Testis (tissue), 2 donors: ENCODE measurements at regions not wholly inside any gene's neighbourhood (a gene's known extent, or its start where the extent isn't known, plus 50 kb on each side); places are given as distances from the start of the nearest gene placed in this dataset.

ENCODE experiments used
- DNase-seq: peaks from one replicate; pipeline ENCODE4 v3.0.0-alpha.2; 2019
- H3K27ac ChIP-seq, 2 donors: fragments of 200-600 bp; sonication (generic); one replicate each; pipeline ENCODE4 v1.5.1; 2019
- H3K27me3 ChIP-seq: fragments of 200-600 bp; sonication (generic); one replicate; pipeline ENCODE4 v1.5.1; 2019
- H3K36me3 ChIP-seq: fragments of 200-600 bp; sonication (generic); one replicate; pipeline ENCODE4 v1.5.1; 2017; ENCODE audit warnings: low read depth; ENCODE audit errors: missing control alignments
- H3K4me1 ChIP-seq: fragments of 200-600 bp; sonication (generic); one replicate; pipeline ENCODE4 v1.5.1; 2019
- H3K4me3 ChIP-seq, 2 donors: fragments of 200-600 bp; sonication (generic); one replicate each; pipeline ENCODE4 v1.5.1; 2017 to 2019
- H3K9me3 ChIP-seq: fragments of 200-600 bp; sonication (generic); one replicate; pipeline ENCODE4 v1.5.1; 2017
- POLR2A ChIP-seq: fragments of 450-650 bp; IDR thresholded peaks from one replicate; pipeline ENCODE4 v1.6.1; 2017; ENCODE audit warnings: antibody characterized with exemption, mild to moderate bottlenecking, moderate library complexity
- WGBS, 2 donors: methylation state at CpG; one replicate each; pipeline ENCODE4 v1.1.5; 2018; 5-methylcytosine and 5-hydroxymethylcytosine counted together
- intact Hi-C: fragments of 100-400 bp; cut with DNase I; formaldehyde crosslinking; loops from one replicate; pipeline ENCODE4 v1.15.1; 2023; ENCODE audit warnings: low total_unique reads
- TF ChIP-seq, protein P1 (sequence below), 3 experiments: fragments of 450-650 bp in 2 of 3; fragments of 200-600 bp in 1 of 3; sonication (generic) in 1 of 3; IDR thresholded peaks; one replicate each; pipeline ENCODE4 v1.5.1; 2016 to 2019; ENCODE audit warnings: antibody characterized with exemption in 3 of 3, mild to moderate bottlenecking in 2 of 3, moderate library complexity in 1 of 3

- 70 to 78% methylated on average over 4 of the region's 4 CpGs for WGBS, 2 donors
- Histone ChIP-seq H3K4me1 (no peaks in the 10 kb centered on the region), H3K27ac (no peak overlapping the region), H3K4me3 (no peak overlapping the region), H3K9me3 (no peaks in the 10 kb centered on the region), H3K27me3 (no peaks in the 10 kb centered on the region), H3K36me3 (no peaks in the 10 kb centered on the region)
- DNase-seq = no peak
- intact Hi-C loops = no loop called here
- TF ChIP-seq POLR2A = no peak
- TF ChIP-seq, protein P1, sequence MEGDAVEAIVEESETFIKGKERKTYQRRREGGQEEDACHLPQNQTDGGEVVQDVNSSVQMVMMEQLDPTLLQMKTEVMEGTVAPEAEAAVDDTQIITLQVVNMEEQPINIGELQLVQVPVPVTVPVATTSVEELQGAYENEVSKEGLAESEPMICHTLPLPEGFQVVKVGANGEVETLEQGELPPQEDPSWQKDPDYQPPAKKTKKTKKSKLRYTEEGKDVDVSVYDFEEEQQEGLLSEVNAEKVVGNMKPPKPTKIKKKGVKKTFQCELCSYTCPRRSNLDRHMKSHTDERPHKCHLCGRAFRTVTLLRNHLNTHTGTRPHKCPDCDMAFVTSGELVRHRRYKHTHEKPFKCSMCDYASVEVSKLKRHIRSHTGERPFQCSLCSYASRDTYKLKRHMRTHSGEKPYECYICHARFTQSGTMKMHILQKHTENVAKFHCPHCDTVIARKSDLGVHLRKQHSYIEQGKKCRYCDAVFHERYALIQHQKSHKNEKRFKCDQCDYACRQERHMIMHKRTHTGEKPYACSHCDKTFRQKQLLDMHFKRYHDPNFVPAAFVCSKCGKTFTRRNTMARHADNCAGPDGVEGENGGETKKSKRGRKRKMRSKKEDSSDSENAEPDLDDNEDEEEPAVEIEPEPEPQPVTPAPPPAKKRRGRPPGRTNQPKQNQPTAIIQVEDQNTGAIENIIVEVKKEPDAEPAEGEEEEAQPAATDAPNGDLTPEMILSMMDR (IDR thresholded peaks at IDR 0.05) = no peak
These were observed 591.1 kb upstream of the BOD1L1 start for GRCh38 chr4:14218641-14219040.

GRCh38 chr4:14221176-14221575 lies 593.7 kb upstream of the BOD1L1 start:
- Histone ChIP-seq H3K4me3 (no peak overlapping the region), H3K9me3 (no peaks in the 10 kb centered on the region), H3K27me3 (no peaks in the 10 kb centered on the region), H3K27ac (no peak overlapping the region), H3K36me3 (no peaks in the 10 kb centered on the region), H3K4me1 (no peaks in the 10 kb centered on the region)
- DNase-seq = no peak
- WGBS, 2 donors = 82 to 90% methylated on average over 3 of the region's 3 CpGs
- TF ChIP-seq POLR2A = no peak
- TF ChIP-seq, protein P1 (IDR thresholded peaks at IDR 0.05) = no peak
- intact Hi-C loops = no loop called here

DNA sequence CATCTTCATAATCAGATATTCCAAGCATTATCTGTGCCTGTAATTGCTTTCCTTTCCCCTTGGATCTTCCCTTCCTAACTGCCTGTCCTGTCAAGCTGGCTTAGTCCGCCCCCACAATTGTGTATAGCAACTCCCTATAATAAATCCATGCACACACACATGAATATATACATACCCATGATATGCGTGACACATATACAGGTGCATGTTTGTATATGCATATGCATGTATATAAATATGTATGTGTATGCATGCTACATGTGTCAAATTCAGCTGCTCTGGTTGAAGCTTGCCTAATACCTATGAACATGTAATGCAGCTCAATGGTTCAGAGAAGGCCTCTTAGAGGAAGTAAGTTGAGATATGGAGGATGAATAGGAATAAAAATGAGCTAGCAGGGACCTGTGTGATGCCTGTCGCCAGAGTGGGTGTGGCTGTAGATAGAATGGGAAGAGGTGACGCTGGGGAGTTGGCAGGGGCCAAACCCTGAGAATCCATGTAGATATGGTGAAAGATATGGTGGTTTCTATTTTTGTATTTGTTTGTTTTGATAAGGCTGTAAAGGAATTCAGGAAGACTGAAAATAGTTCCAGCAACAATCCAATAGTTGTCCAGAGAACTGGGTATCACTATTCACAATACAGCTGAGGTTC lies 595.0 kb upstream of the BOD1L1 start:
- TF ChIP-seq, protein P1 (IDR thresholded peaks at IDR 0.05) = no peak
- no peak for TF ChIP-seq POLR2A
- Histone ChIP-seq H3K27me3 (no peaks in the 10 kb centered on the region), H3K9me3 (no peaks in the 10 kb centered on the region), H3K4me3 (no peak overlapping the region), H3K27ac (no peak overlapping the region), H3K4me1 (no peaks in the 10 kb centered on the region), H3K36me3 (no peaks in the 10 kb centered on the region)
- DNase-seq = no peak
- intact Hi-C loops = no loop called here
- WGBS, 2 donors = 62 to 73% methylated on average over 4 of the region's 4 CpGs

DNA sequence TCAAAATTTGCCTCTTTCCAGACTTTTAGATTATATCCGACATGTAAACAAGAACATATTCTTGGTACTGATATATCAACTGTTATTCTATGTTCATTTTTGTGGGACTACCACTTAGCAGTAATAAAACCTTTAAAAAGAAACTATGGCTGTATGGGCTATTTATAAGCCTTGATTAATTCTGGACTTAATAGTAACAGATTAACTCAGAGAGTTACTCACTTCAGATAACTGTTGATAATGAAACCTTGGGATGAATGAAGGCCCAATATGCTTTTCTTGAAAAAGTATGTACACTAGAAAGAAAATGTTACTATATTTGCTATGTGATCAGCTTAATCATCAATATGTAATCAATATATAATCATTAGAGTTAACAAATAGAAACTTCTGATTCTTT lies 595.9 kb upstream of the BOD1L1 start:
- Histone ChIP-seq H3K36me3 (no peaks in the 10 kb centered on the region), H3K27ac (no peak overlapping the region), H3K9me3 (no peaks in the 10 kb centered on the region), H3K27me3 (no peaks in the 10 kb centered on the region), H3K4me1 (no peaks in the 10 kb centered on the region), H3K4me3 (no peak overlapping the region)
- no peak for DNase-seq
- WGBS, 2 donors = 89 to 92% methylated on average over 1 of the region's 1 CpG
- TF ChIP-seq, protein P1 (IDR thresholded peaks at IDR 0.05) = no peak
- TF ChIP-seq POLR2A = no peak
- intact Hi-C loops = no loop called here

GRCh38 chr4:14225688-14226207 lies 598.2 kb upstream of the BOD1L1 start:
- no peaks in the 10 kb centered on the region for H3K36me3 ChIP-seq
- no peaks in the 10 kb centered on the region for H3K4me1 ChIP-seq
- TF ChIP-seq, protein P1 (IDR thresholded peaks at IDR 0.05) = no peak
- TF ChIP-seq POLR2A = no peak
- intact Hi-C loops = no loop called here
- no peaks in the 10 kb centered on the region for H3K9me3 ChIP-seq
- DNase-seq = no peak
- H3K4me3 ChIP-seq = no peak overlapping the region
- WGBS, 2 donors = 91 to 92% methylated on average over 3 of the region's 3 CpGs
- H3K27me3 ChIP-seq = no peaks in the 10 kb centered on the region
- H3K27ac ChIP-seq = no peak overlapping the region
